GM18511 (cell line): ENCODE measurements at regions not wholly inside any gene's neighbourhood (a gene's known extent, or its start where the extent isn't known, plus 50 kb on each side); places are given as distances from the start of the nearest gene placed in this dataset.
"Not testable (repeated sequence)": the region's sequence is repeated elsewhere in the genome, so short reads cannot be mapped to it uniquely, and the experiment has no call there.

Experiments used
- ATAC-seq: cut with Tn5 transposase; IDR thresholded peaks from one replicate; pipeline ENCODE4 v1.9.1; 2021; ENCODE audit warnings: mild to moderate bottlenecking, moderate library complexity; ENCODE audit not compliant: unreplicated experiment

DNA sequence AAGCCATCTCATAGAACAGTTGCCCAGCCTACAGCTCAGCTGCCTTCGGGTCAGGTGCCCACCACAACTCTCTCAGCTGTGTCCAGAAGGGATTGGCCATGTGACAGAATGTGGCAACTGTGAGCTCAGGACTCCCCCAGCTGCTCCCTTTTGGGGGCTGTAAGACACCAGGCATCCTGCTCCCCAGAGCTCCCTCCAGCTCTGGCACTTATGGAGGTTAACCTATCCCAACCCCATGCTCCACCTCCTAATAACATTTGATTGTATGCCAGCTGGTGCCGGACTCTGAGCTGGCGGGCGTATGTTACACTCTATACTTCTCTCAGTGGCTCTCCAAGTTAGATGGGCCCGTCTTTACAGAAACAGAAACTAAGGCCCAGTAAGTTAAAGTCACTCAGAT lies 222.8 kb downstream of the FAM43A start:
- ATAC-seq, result no peak

DNA sequence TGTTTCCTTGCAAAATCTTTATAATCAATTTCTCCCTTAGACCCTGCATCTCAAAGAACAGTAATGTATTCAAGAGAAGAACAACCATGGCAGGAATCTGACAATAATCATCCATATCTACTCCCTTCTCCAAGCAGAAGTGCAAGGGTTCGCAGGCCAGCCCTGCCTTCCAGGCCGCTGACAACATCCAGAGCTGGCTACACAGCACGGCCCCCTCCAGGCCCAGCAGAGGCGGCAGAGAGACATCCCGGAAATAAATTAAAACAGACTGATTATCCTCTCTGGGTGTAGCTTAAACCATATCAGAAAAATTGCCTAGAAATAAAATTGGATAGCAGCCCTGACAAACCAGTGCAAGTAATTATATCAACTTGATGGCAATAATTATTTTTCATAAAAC lies 223.3 kb downstream of the FAM43A start:
- ATAC-seq, result no peak

DNA sequence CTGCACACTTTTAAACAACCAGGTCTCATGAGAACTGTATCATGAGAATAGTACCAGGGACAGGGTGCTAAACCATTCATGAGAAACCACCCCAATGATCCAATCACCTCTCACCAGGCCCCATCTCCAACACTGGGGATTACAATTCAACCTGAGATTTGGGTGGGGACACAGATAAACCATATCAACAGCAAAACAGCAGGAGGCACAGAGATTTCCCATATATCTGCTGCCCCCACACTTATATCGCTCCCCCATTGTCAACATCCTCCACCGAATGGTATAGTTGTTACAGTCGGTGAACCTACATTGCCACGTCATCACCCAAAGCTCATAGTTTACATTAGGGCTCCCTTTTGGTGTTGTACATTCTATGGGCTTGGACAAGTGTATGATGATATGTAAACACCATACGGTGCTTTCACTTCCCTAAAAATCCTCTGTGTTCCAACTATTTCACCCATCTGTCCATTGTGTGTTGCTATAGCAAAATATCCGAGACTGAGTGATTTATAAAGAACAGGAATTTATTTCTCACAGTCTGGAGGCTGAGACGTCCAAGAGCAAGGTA lies 224.8 kb downstream of the FAM43A start:
- no peak for ATAC-seq

DNA sequence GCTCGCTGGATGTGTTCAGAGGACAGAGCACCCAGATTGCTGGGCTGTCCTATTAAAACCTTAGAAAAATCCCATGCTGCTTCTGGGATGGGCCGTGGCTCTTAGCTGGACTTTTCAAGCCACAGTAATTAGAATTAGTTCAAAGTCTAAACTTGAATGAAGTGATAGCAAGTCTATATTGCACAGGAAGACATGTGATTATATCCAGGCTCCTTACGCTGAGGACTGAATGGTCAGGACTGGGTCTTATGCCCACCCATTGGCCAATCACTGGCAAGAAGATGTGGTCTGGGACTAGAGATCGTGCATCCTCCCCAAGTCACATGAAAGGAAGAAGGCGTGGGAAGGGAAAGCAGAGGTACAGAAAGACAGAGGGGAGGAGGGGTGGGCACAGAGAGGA lies 227.6 kb downstream of the FAM43A start:
- ATAC-seq, result no peak

DNA sequence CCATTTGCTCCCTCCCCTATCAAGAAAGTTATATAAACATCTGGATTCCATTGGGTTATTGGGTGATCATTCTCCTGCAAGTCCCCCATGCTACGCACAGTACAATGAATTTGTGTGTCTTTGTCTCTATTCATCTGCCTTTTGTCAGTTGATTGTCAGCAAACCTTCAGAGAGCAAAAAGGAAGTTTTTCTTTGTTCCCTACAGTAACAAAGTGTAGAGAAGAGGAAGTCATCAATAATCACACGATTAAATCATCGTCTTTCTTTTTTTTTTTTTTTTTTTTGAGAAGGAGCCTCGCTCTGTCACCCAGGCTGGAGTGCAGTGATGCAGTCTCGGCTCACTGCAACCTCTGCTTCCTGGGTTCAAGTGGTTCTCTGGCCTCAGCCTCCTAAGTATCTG lies 239.2 kb downstream of the FAM43A start:
- not testable (repeated sequence) for ATAC-seq

DNA sequence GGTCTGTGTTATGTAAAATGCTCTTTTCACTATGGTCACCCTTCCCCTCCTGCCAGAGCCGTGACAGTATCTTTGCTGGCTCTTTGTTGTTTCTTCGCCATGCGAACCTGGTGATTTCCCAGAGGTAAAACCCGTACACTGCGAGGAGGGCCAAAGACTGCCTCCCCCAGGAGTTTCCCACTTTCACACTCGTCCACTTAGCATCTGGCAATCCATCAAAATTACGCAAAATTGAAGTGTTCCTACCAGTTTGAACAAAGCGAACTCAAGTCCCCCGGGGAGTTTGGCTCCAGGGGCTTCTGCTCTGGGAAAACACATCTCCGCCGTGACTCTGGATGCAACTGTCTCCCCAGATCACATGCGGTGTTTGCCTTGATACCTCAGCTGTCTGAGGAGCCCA lies 239.9 kb downstream of the FAM43A start:
- no peak for ATAC-seq

DNA sequence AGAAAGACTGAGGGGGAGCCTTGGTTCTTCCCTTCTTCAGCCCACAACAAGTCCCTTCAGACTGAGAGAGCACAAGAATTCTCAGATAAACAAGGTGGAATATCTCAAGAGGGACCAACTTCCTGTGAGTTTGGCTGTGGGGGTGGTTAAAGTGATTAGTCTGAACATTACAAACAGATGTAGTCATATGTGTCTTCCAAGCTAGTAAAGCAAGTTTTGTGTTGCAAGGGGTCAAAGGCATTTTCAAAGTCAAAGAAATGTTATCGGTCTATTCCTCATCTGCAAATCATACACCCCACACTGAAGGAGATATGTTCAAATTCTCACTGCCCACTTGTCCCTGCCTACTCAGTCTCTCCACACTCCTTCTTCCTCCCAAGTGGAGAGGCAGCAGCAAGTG lies 242.5 kb downstream of the FAM43A start:
- no peak for ATAC-seq

DNA sequence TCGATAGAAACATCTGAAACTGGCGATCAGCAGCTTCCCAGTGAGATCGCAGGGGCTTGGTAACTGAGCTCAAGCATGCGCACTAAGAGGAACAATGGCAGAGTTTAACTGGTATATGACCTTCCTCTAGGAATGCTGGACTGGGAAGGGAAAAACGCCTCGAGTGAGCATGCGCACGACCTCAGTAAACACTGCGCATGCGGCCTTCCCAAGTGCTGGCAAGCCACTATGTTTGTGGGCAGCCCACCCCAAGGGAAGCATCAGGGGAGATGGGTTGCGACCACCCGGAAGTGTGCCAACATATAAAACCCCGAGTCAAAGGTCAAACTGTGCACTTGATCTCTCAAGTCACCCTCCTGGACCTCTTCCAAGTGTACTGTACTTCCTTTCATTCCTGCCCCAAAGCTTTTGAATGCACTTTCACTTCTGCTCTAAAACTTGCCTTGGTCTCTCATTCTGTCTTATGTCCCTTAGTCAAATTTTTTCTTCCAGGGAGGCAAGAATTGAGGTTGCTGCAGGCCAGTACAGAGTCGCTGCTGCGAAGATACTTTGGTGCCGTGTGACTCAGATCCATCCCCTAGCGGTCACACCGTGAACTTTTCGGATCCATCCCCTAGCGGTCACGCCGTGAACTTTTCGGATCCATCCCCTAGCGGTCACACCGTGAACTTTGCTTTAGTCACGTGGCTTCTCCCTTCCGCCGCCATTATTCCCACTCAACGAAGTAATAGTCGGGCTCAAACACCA lies 243.3 kb downstream of the FAM43A start:
- no peak for ATAC-seq

DNA sequence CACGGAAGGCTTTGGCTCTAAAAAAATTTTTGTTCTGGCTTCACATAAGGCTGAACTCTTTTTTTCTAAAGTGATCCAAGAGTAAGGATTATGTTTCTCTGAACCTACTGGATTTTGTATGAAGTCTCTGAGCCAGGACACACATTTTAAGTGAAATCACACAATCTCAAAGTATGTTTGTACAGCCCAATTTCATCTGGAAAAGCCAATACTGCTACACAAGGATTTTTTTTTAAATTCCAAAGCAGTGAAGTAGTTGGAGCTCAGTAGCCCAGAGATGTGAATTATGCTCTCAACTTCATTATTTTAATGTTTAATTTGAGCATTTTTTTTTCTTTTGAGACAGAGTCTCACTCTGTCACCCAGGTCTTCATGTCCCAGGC lies 243.9 kb downstream of the FAM43A start:
- ATAC-seq, result no peak

DNA sequence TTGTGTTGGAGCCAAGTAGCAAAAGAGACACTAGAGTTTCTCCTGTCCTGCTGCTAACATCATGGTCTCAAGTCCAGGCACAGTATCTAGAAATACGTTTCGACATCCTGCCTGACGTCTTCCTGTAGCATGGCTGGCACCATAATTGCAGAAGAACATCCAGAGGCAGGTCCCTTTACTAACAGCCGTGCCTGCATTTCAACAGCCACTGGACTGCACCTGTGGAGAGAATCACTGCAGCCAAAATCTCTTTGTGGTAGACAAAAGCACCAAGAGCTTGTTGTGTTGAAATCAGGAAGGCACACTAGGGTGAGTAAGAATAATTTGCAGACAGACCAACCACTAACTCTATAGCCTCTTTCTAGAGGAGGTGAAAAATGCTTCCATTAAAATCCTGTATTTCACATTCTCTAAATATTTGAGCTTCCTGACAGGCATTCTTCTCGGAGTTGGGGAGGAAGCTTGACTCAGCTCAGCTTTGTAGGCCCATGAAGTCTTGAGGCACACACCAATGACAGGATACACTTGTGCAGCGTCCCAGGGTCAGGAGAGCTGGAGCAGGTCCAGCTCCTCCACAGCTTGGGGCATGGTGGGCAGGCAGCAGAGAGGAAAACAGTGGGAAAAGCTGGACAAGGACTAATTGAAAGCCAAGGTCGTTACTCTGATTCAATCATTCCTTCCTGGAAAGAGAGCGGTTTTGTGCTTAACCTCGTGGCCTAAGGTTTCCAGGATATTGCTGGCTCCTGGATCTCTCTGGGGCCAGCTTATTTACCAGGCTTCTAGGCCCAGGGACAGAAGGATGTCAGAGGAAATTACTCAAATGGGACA lies 244.9 kb downstream of the FAM43A start:
- ATAC-seq, result no peak

DNA sequence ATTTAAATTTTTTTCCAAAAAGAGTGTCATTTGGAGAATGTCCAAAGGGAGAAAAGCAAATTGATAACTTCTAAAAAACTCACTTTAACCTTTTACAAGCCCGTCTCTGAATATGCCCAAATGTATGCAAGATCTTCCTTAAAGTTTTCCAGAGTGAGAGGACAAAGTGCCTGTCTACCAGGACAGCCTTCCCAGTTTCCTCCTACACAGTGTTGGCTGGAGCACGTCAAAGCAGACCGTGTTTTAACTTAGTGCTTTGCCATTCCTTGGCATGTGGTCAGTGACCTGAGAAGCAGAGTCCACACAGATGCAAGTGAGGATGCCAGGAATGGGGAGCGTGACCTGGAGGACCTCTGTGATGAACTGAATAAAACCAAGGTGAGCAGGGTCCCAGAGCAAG lies 245.7 kb downstream of the FAM43A start:
- no peak for ATAC-seq

DNA sequence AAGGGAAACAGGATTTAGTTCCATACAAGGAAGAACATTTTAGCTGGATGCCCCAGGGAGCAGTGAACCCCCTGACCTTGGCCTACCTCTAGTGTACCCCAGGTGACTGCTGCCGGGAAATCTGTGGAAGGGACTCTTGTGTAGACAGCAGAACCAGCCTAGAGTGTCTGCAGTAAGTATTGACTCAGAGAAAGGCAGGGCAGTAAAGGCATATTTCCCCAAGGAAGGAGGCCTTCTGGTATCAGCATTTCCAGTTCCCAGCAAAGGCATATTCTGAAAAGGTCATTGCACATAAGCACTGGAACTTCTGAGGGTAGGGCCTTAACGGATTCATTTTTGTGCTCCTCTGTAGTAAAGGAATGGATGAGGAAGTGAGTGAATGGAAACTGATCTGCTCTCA lies 246.2 kb downstream of the FAM43A start:
- no peak for ATAC-seq

DNA sequence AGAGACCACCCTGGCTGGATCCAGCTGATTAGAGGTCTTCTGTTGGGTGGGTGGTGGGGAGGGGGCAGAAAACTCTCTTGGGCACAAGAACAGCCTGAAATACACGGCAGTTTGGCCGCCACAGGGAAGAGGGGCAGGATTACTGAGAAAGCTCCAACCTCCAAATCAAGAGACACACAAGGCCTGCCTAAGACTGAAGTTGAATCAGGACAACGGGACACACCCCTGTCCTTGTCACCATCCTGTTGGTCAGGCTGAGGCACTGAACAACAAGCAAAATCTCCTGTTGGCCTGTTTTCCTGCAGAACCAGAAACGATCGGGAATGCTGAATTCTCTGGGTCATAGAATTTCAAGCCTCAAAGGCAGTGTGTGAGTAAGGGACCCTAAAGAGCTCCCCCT lies 247.8 kb downstream of the FAM43A start:
- no peak for ATAC-seq

DNA sequence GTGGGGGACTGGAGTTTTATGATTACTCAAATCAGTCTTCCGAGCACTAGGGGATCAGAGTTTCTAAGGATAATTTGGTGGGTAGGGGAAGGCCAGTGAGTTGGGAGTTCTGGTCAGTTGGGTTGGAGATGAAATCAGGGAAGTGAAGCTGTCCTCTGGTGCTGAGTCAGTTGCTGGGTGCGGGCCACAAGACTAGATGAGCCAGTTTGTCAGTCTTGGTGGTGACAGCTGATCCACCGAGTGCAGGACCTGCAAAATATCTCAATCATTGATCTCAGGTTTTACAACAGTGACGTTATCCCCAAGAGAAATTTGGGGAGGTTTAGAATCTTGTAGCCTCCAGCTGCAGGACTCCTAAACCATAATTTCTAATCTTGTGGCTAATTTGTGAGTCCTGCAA lies 249.4 kb downstream of the FAM43A start:
- ATAC-seq, result no peak

DNA sequence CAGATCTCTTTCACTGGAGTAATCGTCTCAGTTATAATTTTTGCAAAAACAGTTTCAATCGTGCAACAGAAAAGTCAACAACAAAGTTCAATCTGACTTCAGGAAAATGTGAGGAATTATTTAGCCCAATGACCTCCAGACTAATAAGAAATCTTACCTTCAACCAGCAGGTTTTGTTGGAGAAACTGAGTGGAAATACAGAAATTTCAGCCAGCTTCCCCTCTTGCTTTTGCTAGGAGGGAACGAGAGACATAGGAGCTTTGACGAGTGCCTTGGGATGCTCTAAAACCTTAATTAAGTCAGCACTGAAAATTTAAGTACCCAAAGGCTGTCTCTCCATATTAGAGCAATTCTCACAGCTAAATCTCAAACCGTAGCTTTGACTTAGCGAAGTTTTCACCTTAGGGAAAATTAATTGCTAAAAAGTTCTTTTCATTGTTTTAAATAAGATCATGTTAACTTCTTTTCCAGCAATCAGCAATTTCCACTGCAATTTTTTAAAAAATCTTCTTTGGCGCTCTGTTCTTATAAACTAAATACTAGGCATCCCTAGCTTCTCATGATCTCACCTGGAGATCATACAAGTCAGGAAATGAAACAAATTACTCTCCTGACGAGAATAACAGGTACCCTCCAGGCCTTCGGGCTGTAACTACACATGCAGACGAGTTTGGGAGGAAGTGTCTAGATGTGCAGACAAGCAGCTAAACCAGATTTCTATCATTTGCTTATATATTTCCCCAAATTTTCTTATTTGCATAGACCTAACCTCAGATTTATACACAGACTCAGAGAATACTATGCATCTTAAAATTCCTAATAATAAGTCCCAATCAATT lies 250.2 kb downstream of the FAM43A start:
- ATAC-seq, result no peak

DNA sequence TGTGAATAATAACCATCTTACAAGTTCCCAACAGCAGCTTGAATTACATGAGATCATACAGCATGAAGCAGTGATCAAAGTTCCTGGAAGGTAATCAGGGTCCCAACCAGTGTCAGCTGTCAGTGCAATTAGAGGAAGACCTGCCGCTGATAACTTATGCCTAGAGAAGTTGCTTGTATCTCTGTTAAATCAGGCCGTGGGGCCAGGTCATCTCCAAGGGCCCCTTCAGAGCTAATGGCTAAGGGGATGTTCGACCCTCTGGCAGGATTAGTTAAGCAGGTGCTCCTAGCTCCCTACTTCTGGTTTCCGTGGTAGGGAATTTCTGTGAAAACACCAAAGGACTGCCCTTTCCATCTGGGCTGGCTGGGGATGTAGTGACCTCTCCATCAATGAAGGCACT lies 251.0 kb downstream of the FAM43A start:
- no peak for ATAC-seq

DNA sequence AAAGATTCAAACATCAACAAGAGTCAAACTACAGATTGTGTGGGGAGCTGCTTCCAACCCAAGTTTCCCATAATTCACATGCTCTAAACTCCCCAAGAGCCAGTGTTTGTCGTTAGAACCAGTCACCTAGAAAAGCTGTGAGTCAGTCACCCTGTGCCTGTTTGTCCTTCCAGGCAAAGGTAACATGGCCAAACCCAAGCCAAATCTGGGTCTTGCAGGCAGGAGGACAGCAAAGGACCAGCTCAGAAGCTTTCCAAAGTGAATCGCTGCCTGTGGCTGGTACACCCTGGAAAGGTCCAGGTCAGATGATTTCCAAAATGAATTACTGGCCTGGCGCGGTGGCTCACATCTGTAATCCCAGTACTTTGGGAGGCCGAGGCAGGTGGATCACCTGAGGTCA lies 251.5 kb downstream of the FAM43A start:
- no peak for ATAC-seq

DNA sequence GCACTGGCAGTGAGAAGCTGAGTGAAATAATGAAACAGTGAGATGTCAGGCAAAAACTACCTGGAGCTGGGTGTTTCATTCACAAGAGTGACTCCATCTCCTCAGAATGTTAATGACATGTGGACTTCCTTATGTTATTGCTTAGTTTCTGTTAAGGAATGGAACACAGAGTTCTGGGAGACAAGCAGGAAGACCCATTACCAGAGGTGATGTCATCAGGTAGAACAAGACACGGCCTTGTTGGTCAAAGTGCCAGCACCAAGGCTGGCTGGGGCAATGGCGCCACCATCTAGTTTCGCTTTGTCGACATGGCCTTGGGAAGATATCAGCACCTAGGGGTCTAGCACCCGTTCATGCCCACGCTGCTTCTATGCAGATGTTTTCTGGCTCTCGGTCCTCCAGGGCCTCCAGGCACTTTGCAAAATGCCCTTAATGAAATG lies 252.2 kb downstream of the FAM43A start:
- no peak for ATAC-seq

DNA sequence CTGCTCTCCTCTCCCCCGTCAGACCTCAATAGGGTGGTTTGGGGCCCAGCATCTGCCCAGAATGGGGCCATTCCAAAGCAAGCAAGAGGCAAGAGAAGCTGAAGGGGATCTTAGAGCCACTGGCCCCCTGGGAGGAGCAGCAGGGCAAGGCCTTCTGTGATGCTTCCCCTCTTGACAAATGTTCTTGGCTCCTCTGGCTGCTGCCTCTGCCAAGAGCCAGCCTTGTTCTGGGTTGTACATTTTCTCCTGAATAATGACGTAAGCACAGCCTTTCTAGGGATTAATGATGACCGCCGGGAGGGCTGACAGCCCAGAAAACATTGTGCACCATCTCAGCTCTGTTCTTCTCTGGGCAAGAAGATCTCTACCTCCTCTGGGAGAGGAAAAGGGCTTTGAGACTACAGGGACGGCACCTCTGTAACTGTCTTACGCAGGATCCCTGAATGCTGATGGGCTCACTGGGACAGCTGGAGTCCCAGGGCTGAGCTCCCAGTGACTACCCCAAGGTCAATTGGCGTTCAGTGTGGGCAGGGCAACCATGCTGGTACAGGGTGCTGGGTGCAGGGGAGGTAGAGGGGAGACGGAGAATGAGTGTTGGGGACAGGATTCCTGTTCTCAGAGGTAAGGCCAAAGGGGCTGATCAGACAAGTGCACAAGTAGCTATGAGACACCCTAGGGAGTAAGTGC lies 253.3 kb downstream of the FAM43A start:
- no peak for ATAC-seq

DNA sequence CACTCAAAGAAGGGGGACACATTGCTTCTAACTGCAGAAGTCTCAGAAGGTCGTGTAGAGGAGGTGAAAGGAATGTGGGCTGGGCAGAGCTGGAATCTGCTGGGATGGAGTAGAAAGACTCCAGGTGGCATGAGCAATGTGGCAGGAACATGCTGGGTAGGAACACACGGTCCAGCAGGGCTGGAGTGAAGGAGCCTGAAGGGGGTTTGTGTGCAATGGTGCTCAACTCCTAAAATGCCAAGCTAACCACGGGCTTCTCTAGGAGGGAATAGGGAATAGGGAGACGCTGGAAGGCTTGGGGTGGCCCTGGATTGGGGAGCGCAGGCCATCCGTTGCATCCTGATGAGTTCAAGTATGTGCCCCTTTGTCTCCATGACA lies 253.8 kb downstream of the FAM43A start:
- no peak for ATAC-seq
